HCT116 (cell line): ENCODE measurements at regions not wholly inside any gene's neighbourhood (a gene's known extent, or its start where the extent isn't known, plus 50 kb on each side); places are given as distances from the start of the nearest gene placed in this dataset.
"Not testable (repeated sequence)": the region's sequence is repeated elsewhere in the genome, so short reads cannot be mapped to it uniquely, and the experiment has no call there.

Experiments used
- EZH2 ChIP-seq: fragments of 200-600 bp; sonication (generic); IDR thresholded peaks from 2 replicates; pipeline ENCODE4 v1.6.1; 2017; ENCODE audit warnings: antibody characterized with exemption, mixed run types
- ZNF274 ChIP-seq: fragments of 200-500 bp; sonication (Bioruptor generic); IDR thresholded peaks from 2 replicates; pipeline ENCODE4 v1.6.1; 2014; ENCODE audit warnings: mild to moderate bottlenecking, low read depth, low read length, inconsistent platforms
- TF ChIP-seq, protein P1 (sequence below), 3 experiments: fragments of 200-600 bp in 1 of 3; sonication (generic) in 1 of 3; IDR thresholded peaks in 2 of 3; conservative IDR thresholded peaks in 1 of 3; 2 replicates each; pipeline ENCODE4 v1.5.1; 2012 to 2017; ENCODE audit warnings: low read depth in 2 of 3, low read length in 2 of 3, antibody characterized with exemption in 1 of 3, borderline replicate concordance in 1 of 3, control low read depth in 1 of 3, mild to moderate bottlenecking in 1 of 3, mixed read lengths in 1 of 3, mixed run types in 1 of 3, moderate library complexity in 1 of 3; ENCODE audit not compliant: insufficient read depth in 1 of 3

DNA sequence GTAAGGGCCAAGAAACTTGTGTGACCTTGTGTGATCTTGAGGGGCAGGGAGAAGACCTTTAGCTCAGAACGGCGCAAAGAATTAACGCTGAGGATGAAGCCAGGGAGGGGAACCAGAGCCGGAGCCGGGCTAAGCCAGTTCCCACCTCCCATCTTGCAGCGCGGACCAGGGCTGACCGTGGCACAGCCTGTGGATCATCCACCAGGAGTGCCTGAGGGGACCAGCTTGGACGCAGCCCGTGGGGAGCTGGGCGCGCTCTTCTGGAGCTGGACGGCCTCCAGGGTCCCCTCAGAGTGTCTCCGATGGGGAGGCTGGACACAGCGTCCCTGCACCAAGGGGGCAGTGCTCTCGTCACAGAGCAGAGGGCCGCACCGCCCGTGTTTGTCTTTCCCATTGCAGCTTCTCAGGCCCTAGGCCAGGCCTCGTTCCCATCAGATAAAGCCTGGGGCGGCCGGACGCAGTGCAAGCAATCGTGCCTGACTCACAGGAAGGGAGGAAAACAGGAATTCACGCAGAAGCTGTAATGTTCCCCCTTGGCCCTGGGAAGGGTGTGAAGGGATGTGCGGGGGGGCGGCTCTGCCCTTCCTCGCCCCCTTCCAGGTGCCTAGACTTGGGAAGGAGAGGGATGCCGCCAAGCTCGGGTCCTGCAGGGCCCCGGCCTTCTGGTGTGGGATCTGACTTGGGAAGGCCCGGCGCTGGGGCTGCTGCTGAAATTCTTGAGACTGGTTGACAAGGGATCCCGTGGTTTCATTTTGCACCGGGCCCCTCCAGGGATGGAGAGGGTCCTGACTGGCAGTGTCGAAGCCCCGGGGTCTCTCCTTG is 144.9 kb downstream of the NPIPB11 start:
- TF ChIP-seq, protein P1, sequence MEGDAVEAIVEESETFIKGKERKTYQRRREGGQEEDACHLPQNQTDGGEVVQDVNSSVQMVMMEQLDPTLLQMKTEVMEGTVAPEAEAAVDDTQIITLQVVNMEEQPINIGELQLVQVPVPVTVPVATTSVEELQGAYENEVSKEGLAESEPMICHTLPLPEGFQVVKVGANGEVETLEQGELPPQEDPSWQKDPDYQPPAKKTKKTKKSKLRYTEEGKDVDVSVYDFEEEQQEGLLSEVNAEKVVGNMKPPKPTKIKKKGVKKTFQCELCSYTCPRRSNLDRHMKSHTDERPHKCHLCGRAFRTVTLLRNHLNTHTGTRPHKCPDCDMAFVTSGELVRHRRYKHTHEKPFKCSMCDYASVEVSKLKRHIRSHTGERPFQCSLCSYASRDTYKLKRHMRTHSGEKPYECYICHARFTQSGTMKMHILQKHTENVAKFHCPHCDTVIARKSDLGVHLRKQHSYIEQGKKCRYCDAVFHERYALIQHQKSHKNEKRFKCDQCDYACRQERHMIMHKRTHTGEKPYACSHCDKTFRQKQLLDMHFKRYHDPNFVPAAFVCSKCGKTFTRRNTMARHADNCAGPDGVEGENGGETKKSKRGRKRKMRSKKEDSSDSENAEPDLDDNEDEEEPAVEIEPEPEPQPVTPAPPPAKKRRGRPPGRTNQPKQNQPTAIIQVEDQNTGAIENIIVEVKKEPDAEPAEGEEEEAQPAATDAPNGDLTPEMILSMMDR (IDR thresholded peaks at IDR 0.05 in 2 of 3, conservative IDR thresholded peaks at IDR 0.05 in 1 of 3; ENCODE audit: borderline replicate concordance in 1 of 3, insufficient read depth in 1 of 3, low read depth in 2 of 3, low read length in 2 of 3), result not testable (repeated sequence)
- TF ChIP-seq ZNF274, EZH2: not testable (repeated sequence)
